GM23338 (cell line): ENCODE measurements at regions not wholly inside any gene's neighbourhood (a gene's known extent, or its start where the extent isn't known, plus 50 kb on each side); places are given as distances from the start of the nearest gene placed in this dataset.

Source experiments
- ATAC-seq: fragments of 200-7000 bp; cut with Tn5 transposase; 3 replicates; pipeline ENCODE4 v1.9.1; 2020
- DNase-seq: peaks from one replicate; pipeline ENCODE4 v3.0.0-alpha.2; 2015; ENCODE audit warnings: low spot score
- H2AFZ ChIP-seq: fragments of 200-600 bp; sonication (generic); 2 replicates; pipeline ENCODE4 v1.8.0; 2016; ENCODE audit warnings: antibody characterized with exemption, mild to moderate bottlenecking, moderate library complexity
- H3F3A ChIP-seq: fragments of 200-600 bp; sonication (generic); replicated peaks from 2 replicates; pipeline ENCODE4 v1.8.0; 2017; ENCODE audit warnings: antibody characterized with exemption, mixed run types, low read depth
- H3K27ac ChIP-seq: fragments of 200-600 bp; sonication (generic); 2 replicates; pipeline ENCODE4 v1.6.1; 2016; ENCODE audit warnings: low read depth
- H3K27me3 ChIP-seq: fragments of 200-600 bp; sonication (generic); 2 replicates; pipeline ENCODE4 v1.8.0; 2016; ENCODE audit warnings: mild to moderate bottlenecking, mixed run types, moderate library complexity; ENCODE audit not compliant: insufficient read depth
- H3K36me3 ChIP-seq: fragments of 200-600 bp; sonication (generic); 2 replicates; pipeline ENCODE4 v1.8.0; 2016; ENCODE audit warnings: mild to moderate bottlenecking; ENCODE audit not compliant: insufficient read depth
- H3K4me1 ChIP-seq: fragments of 200-600 bp; sonication (generic); 2 replicates; pipeline ENCODE4 v1.8.0; 2016; ENCODE audit warnings: mild to moderate bottlenecking, moderate library complexity; ENCODE audit not compliant: insufficient read depth
- H3K4me2 ChIP-seq: fragments of 200-600 bp; sonication (generic); 2 replicates; pipeline ENCODE4 v1.7.1; 2017; ENCODE audit warnings: mixed run types
- H3K4me3 ChIP-seq: fragments of 200-600 bp; sonication (generic); 2 replicates; pipeline ENCODE4 v1.6.1; 2016; ENCODE audit warnings: mixed run types
- H3K79me2 ChIP-seq: fragments of 200-600 bp; sonication (generic); replicated peaks from 2 replicates; pipeline ENCODE4 v1.8.0; 2017; ENCODE audit warnings: mild to moderate bottlenecking; ENCODE audit not compliant: insufficient read depth
- H3K9me2 ChIP-seq: fragments of 200-600 bp; sonication (generic); 2 replicates; pipeline ENCODE4 v1.8.0; 2017; ENCODE audit not compliant: insufficient read depth
- H4K20me1 ChIP-seq: fragments of 200-600 bp; sonication (generic); replicated peaks from 2 replicates; pipeline ENCODE4 v1.8.0; 2017; ENCODE audit warnings: mild to moderate bottlenecking; ENCODE audit not compliant: insufficient read depth
- H3K27ac Mint-ChIP-seq: 2 replicates; pipeline ENCODE4 v1.8.0; 2020; ENCODE audit warnings: inconsistent platforms, mild to moderate bottlenecking, moderate library complexity, mixed read lengths
- H3K27me3 Mint-ChIP-seq: 3 replicates; pipeline ENCODE4 v1.8.0; 2022; ENCODE audit warnings: low read depth, mild to moderate bottlenecking, moderate library complexity, mixed read lengths, inconsistent platforms; ENCODE audit not compliant: insufficient read depth, poor library complexity
- H3K36me3 Mint-ChIP-seq: 3 replicates; pipeline ENCODE4 v1.8.0; 2021; ENCODE audit warnings: low read depth, mild to moderate bottlenecking, inconsistent platforms, moderate library complexity, mixed read lengths
- H3K4me1 Mint-ChIP-seq: 3 replicates; pipeline ENCODE4 v1.8.0; 2020; ENCODE audit warnings: mild to moderate bottlenecking, inconsistent platforms, mixed read lengths
- H3K4me3 Mint-ChIP-seq: 3 replicates; pipeline ENCODE4 v1.8.0; 2021; ENCODE audit warnings: moderate library complexity, mild to moderate bottlenecking, inconsistent platforms, mixed read lengths
- H3K9me3 Mint-ChIP-seq: 3 replicates; pipeline ENCODE4 v1.8.0; 2020; ENCODE audit warnings: moderate library complexity, mild to moderate bottlenecking, inconsistent platforms, mixed read lengths
- CREB1 ChIP-seq: fragments of 250-450 bp; sonication (Bioruptor Pico); IDR thresholded peaks from 2 replicates; pipeline ENCODE4 v1.5.0; 2020; ENCODE audit warnings: low read depth, mild to moderate bottlenecking, moderate library complexity
- EZH2phosphoT487 ChIP-seq: fragments of 200-600 bp; sonication (generic); IDR thresholded peaks from one replicate; pipeline ENCODE4 v1.8.1; 2018; ENCODE audit warnings: antibody characterized with exemption; ENCODE audit not compliant: unreplicated experiment
- NANOG ChIP-seq: IDR thresholded peaks from 2 replicates; pipeline ENCODE4 v1.6.1; 2016; ENCODE audit warnings: antibody characterized with exemption, borderline replicate concordance
- ZNF114 ChIP-seq: fragments of 250-450 bp; sonication (Bioruptor Pico); IDR thresholded peaks from 2 replicates; pipeline ENCODE4 v1.5.0; 2020; ENCODE audit warnings: mild to moderate bottlenecking, moderate library complexity
- TF ChIP-seq, protein P1 (sequence below), 2 experiments: fragments of 200-600 bp in 1 of 2; sonication (generic) in 1 of 2; conservative IDR thresholded peaks; 2 replicates each; pipeline versions ENCODE4 v1.5.1 to v1.6.1; 2016 to 2017; ENCODE audit warnings: antibody characterized with exemption in 2 of 2, low read depth in 2 of 2, mild to moderate bottlenecking in 2 of 2, moderate library complexity in 1 of 2
- TF ChIP-seq, protein P2 (sequence below): IDR thresholded peaks from 2 replicates; pipeline ENCODE4 v1.6.1; 2016; ENCODE audit warnings: antibody characterized with exemption
- TF ChIP-seq, protein P3 (sequence below): IDR thresholded peaks from one replicate; pipeline ENCODE4 v1.6.1; 2018; ENCODE audit warnings: antibody characterized with exemption; ENCODE audit not compliant: unreplicated experiment
- TF ChIP-seq, protein P4 (sequence below): fragments of 250-450 bp; sonication (Bioruptor Pico); IDR thresholded peaks from 2 replicates; pipeline ENCODE4 v1.5.0; 2020; ENCODE audit warnings: mild to moderate bottlenecking, moderate library complexity

DNA sequence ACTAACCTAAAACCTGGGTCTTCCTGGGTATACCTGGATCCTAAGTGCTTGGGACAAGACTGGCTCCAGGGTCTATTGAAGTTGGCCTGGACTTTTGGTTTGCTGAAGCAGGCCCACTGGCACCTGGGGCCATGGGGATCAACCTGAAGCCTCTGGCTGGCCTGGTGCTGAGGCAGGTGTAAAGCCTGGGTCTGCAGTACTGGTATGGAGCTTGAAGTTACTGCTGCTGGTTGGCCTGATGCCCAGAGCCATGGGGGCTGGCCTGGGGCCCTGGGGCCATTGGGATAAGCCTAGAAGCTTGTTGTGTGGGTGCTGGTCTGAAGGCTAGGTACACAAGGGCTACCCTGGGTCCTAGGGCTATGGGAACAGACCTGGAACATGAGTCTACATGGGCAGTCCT, 743.2 kb upstream of the GRIA3 start (continued):
- TF ChIP-seq, protein P1, sequence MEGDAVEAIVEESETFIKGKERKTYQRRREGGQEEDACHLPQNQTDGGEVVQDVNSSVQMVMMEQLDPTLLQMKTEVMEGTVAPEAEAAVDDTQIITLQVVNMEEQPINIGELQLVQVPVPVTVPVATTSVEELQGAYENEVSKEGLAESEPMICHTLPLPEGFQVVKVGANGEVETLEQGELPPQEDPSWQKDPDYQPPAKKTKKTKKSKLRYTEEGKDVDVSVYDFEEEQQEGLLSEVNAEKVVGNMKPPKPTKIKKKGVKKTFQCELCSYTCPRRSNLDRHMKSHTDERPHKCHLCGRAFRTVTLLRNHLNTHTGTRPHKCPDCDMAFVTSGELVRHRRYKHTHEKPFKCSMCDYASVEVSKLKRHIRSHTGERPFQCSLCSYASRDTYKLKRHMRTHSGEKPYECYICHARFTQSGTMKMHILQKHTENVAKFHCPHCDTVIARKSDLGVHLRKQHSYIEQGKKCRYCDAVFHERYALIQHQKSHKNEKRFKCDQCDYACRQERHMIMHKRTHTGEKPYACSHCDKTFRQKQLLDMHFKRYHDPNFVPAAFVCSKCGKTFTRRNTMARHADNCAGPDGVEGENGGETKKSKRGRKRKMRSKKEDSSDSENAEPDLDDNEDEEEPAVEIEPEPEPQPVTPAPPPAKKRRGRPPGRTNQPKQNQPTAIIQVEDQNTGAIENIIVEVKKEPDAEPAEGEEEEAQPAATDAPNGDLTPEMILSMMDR (conservative IDR thresholded peaks at IDR 0.05; ENCODE audit: low read depth in 2 of 2), result no peak

DNA sequence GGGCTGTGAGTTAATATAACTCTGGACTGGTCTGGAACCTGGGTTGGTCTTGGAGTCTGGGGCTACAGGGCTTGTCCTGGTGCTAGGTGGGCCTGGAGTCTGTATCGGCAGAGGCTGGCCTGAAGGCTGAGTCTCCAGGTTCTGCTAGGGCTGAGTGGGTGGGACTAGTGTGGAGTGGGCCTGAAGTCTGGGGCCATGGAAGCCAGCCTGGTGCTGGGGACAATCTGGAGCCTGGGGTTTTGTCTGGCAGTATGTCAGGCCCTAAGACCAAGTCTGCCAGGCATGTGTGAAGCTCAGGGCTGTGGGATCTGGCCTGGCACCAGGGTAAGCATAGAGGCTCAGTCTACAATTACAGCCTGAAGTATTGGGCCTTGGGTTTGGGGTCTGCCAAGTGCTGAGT, 742.6 kb upstream of the GRIA3 start:
- Mint-ChIP-seq H3K4me1 (peaks cover 3% of the 10 kb centered on the region; the same call in 1 of the 3 replicates), H3K4me3 (no peak overlapping the region), H3K27me3 (no peaks in the 10 kb centered on the region), H3K27ac (no peak overlapping the region), H3K36me3 (no peaks in the 10 kb centered on the region), H3K9me3 (no peaks in the 10 kb centered on the region)
- Histone ChIP-seq H3K4me1 (no peaks in the 10 kb centered on the region), H3F3A (no peaks in the 10 kb centered on the region), H3K4me2 (no peak overlapping the region), H3K4me3 (no peak overlapping the region), H3K27ac (no peak overlapping the region), H3K27me3 (no peaks in the 10 kb centered on the region), H3K79me2 (no peaks in the 10 kb centered on the region), H2AFZ (no peak overlapping the region), H3K9me2 (no peaks in the 10 kb centered on the region), H4K20me1 (no peaks in the 10 kb centered on the region), H3K36me3 (no peaks in the 10 kb centered on the region)
- ATAC-seq (no peak), DNase-seq (no peak)
- TF ChIP-seq, protein P2, sequence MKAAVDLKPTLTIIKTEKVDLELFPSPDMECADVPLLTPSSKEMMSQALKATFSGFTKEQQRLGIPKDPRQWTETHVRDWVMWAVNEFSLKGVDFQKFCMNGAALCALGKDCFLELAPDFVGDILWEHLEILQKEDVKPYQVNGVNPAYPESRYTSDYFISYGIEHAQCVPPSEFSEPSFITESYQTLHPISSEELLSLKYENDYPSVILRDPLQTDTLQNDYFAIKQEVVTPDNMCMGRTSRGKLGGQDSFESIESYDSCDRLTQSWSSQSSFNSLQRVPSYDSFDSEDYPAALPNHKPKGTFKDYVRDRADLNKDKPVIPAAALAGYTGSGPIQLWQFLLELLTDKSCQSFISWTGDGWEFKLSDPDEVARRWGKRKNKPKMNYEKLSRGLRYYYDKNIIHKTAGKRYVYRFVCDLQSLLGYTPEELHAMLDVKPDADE, result no peak
- TF ChIP-seq, protein P1 (conservative IDR thresholded peaks at IDR 0.05; ENCODE audit: low read depth in 2 of 2), result no peak
- TF ChIP-seq EZH2phosphoT487 (no peak), NANOG (no peak), CREB1 (CRISPR knock-in tag) (no peak), ZNF114 (CRISPR knock-in tag) (no peak)
- TF ChIP-seq, protein P3, sequence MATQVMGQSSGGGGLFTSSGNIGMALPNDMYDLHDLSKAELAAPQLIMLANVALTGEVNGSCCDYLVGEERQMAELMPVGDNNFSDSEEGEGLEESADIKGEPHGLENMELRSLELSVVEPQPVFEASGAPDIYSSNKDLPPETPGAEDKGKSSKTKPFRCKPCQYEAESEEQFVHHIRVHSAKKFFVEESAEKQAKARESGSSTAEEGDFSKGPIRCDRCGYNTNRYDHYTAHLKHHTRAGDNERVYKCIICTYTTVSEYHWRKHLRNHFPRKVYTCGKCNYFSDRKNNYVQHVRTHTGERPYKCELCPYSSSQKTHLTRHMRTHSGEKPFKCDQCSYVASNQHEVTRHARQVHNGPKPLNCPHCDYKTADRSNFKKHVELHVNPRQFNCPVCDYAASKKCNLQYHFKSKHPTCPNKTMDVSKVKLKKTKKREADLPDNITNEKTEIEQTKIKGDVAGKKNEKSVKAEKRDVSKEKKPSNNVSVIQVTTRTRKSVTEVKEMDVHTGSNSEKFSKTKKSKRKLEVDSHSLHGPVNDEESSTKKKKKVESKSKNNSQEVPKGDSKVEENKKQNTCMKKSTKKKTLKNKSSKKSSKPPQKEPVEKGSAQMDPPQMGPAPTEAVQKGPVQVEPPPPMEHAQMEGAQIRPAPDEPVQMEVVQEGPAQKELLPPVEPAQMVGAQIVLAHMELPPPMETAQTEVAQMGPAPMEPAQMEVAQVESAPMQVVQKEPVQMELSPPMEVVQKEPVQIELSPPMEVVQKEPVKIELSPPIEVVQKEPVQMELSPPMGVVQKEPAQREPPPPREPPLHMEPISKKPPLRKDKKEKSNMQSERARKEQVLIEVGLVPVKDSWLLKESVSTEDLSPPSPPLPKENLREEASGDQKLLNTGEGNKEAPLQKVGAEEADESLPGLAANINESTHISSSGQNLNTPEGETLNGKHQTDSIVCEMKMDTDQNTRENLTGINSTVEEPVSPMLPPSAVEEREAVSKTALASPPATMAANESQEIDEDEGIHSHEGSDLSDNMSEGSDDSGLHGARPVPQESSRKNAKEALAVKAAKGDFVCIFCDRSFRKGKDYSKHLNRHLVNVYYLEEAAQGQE, result no peak
- TF ChIP-seq, protein P4, sequence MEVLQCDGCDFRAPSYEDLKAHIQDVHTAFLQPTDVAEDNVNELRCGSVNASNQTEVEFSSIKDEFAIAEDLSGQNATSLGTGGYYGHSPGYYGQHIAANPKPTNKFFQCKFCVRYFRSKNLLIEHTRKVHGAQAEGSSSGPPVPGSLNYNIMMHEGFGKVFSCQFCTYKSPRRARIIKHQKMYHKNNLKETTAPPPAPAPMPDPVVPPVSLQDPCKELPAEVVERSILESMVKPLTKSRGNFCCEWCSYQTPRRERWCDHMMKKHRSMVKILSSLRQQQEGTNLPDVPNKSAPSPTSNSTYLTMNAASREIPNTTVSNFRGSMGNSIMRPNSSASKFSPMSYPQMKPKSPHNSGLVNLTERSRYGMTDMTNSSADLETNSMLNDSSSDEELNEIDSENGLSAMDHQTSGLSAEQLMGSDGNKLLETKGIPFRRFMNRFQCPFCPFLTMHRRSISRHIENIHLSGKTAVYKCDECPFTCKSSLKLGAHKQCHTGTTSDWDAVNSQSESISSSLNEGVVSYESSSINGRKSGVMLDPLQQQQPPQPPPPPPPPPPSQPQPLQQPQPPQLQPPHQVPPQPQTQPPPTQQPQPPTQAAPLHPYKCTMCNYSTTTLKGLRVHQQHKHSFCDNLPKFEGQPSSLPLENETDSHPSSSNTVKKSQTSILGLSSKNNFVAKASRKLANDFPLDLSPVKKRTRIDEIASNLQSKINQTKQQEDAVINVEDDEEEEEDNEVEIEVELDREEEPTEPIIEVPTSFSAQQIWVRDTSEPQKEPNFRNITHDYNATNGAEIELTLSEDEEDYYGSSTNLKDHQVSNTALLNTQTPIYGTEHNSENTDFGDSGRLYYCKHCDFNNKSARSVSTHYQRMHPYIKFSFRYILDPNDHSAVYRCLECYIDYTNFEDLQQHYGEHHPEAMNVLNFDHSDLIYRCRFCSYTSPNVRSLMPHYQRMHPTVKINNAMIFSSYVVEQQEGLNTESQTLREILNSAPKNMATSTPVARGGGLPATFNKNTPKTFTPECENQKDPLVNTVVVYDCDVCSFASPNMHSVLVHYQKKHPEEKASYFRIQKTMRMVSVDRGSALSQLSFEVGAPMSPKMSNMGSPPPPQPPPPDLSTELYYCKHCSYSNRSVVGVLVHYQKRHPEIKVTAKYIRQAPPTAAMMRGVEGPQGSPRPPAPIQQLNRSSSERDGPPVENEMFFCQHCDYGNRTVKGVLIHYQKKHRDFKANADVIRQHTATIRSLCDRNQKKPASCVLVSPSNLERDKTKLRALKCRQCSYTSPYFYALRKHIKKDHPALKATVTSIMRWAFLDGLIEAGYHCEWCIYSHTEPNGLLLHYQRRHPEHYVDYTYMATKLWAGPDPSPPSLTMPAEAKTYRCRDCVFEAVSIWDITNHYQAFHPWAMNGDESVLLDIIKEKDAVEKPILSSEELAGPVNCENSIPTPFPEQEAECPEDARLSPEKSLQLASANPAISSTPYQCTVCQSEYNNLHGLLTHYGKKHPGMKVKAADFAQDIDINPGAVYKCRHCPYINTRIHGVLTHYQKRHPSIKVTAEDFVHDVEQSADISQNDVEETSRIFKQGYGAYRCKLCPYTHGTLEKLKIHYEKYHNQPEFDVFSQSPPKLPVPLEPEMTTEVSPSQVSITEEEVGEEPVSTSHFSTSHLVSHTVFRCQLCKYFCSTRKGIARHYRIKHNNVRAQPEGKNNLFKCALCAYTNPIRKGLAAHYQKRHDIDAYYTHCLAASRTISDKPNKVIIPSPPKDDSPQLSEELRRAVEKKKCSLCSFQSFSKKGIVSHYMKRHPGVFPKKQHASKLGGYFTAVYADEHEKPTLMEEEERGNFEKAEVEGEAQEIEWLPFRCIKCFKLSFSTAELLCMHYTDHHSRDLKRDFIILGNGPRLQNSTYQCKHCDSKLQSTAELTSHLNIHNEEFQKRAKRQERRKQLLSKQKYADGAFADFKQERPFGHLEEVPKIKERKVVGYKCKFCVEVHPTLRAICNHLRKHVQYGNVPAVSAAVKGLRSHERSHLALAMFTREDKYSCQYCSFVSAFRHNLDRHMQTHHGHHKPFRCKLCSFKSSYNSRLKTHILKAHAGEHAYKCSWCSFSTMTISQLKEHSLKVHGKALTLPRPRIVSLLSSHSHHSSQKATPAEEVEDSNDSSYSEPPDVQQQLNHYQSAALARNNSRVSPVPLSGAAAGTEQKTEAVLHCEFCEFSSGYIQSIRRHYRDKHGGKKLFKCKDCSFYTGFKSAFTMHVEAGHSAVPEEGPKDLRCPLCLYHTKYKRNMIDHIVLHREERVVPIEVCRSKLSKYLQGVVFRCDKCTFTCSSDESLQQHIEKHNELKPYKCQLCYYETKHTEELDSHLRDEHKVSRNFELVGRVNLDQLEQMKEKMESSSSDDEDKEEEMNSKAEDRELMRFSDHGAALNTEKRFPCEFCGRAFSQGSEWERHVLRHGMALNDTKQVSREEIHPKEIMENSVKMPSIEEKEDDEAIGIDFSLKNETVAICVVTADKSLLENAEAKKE, result no peak
